Right lobe of liver (tissue), 4 donors: ENCODE measurements at regions not wholly inside any gene's neighbourhood (a gene's known extent, or its start where the extent isn't known, plus 50 kb on each side); places are given as distances from the start of the nearest gene placed in this dataset.

ENCODE experiments used
- CTCF ChIP-seq, 4 donors: fragments of 200-600 bp in 3 of 4; fragments of 450-650 bp in 1 of 4; IDR thresholded peaks; one replicate each; pipeline versions ENCODE4 v1.5.1 to v1.8.0; 2016 to 2022; ENCODE audit warnings: antibody characterized with exemption in 4 of 4, mild to moderate bottlenecking in 2 of 4
- POLR2A ChIP-seq: fragments of 450-650 bp; IDR thresholded peaks from one replicate; pipeline ENCODE4 v1.6.1; 2017; ENCODE audit warnings: antibody characterized with exemption, mild to moderate bottlenecking
- donor health status: DM: no; HTN: no; CAD: no.
- donor health status: DM: no; HTN: no; CAD: no.
- donor health status: DM: no; HTN: yes; CAD: no.

GRCh38 chr3:176692199-176692965 lies 504.9 kb downstream of the TBL1XR1 start:
- TF ChIP-seq POLR2A (no peak), CTCF (IDR thresholded peaks at IDR 0.05) (no peak)
